H1 (cell line): ENCODE measurements at regions not wholly inside any gene's neighbourhood (a gene's known extent, or its start where the extent isn't known, plus 50 kb on each side); places are given as distances from the start of the nearest gene placed in this dataset.

ENCODE experiments used
- KDM5A ChIP-seq: fragments of 200-600 bp; IDR thresholded peaks from 2 replicates; pipeline ENCODE4 v1.7.1; 2012; ENCODE audit warnings: mild to moderate bottlenecking, low read length, inconsistent platforms, mixed read lengths
- MAFK ChIP-seq: IDR thresholded peaks from 2 replicates; pipeline ENCODE4 v1.6.1; 2012; ENCODE audit warnings: low read depth, mild to moderate bottlenecking, improper control_type of control experiment, low read length
- RNF2 ChIP-seq: fragments of 200-900, 300-1000 bp; sonication (generic); IDR thresholded peaks from 2 replicates; pipeline ENCODE4 v1.7.1; 2016; ENCODE audit warnings: borderline replicate concordance, low read depth, mild to moderate bottlenecking, antibody characterized with exemption, low read length; ENCODE audit not compliant: poor library complexity, severe bottlenecking; ENCODE audit errors: missing control alignments
- SIRT6 ChIP-seq: IDR thresholded peaks from one replicate; pipeline ENCODE4 v1.7.1; 2012; ENCODE audit warnings: low read length, inconsistent platforms
- SP4 ChIP-seq: IDR thresholded peaks from 2 replicates; pipeline ENCODE4 v1.6.1; 2012; ENCODE audit warnings: low read length, inconsistent platforms
- SRF ChIP-seq: IDR thresholded peaks from 2 replicates; pipeline ENCODE4 v1.6.1; 2011; ENCODE audit warnings: mild to moderate bottlenecking, low read depth, low read length, moderate library complexity
- TAF1 ChIP-seq: IDR thresholded peaks from 2 replicates; pipeline ENCODE4 v1.6.1; 2011; ENCODE audit warnings: mild to moderate bottlenecking, low read depth, low read length
- TEAD4 ChIP-seq: IDR thresholded peaks from 2 replicates; pipeline ENCODE4 v1.6.1; 2012; ENCODE audit warnings: low read depth, low read length, inconsistent platforms, mixed read lengths
- YY1 ChIP-seq: IDR thresholded peaks from 2 replicates; pipeline ENCODE4 v1.6.1; 2011; ENCODE audit warnings: low read depth, mild to moderate bottlenecking, low read length
- TF ChIP-seq, protein P1 (sequence below): fragments of 300-600 bp; sonication (generic); IDR thresholded peaks from 2 replicates; pipeline ENCODE4 v1.7.1; 2012; ENCODE audit warnings: low read length, moderate library complexity, mild to moderate bottlenecking, inconsistent platforms; ENCODE audit not compliant: insufficient replicate concordance

GRCh38 chr1:4319496-4319895 is 334.9 kb upstream of the AJAP1 start (continued):
- TF ChIP-seq, protein P1, sequence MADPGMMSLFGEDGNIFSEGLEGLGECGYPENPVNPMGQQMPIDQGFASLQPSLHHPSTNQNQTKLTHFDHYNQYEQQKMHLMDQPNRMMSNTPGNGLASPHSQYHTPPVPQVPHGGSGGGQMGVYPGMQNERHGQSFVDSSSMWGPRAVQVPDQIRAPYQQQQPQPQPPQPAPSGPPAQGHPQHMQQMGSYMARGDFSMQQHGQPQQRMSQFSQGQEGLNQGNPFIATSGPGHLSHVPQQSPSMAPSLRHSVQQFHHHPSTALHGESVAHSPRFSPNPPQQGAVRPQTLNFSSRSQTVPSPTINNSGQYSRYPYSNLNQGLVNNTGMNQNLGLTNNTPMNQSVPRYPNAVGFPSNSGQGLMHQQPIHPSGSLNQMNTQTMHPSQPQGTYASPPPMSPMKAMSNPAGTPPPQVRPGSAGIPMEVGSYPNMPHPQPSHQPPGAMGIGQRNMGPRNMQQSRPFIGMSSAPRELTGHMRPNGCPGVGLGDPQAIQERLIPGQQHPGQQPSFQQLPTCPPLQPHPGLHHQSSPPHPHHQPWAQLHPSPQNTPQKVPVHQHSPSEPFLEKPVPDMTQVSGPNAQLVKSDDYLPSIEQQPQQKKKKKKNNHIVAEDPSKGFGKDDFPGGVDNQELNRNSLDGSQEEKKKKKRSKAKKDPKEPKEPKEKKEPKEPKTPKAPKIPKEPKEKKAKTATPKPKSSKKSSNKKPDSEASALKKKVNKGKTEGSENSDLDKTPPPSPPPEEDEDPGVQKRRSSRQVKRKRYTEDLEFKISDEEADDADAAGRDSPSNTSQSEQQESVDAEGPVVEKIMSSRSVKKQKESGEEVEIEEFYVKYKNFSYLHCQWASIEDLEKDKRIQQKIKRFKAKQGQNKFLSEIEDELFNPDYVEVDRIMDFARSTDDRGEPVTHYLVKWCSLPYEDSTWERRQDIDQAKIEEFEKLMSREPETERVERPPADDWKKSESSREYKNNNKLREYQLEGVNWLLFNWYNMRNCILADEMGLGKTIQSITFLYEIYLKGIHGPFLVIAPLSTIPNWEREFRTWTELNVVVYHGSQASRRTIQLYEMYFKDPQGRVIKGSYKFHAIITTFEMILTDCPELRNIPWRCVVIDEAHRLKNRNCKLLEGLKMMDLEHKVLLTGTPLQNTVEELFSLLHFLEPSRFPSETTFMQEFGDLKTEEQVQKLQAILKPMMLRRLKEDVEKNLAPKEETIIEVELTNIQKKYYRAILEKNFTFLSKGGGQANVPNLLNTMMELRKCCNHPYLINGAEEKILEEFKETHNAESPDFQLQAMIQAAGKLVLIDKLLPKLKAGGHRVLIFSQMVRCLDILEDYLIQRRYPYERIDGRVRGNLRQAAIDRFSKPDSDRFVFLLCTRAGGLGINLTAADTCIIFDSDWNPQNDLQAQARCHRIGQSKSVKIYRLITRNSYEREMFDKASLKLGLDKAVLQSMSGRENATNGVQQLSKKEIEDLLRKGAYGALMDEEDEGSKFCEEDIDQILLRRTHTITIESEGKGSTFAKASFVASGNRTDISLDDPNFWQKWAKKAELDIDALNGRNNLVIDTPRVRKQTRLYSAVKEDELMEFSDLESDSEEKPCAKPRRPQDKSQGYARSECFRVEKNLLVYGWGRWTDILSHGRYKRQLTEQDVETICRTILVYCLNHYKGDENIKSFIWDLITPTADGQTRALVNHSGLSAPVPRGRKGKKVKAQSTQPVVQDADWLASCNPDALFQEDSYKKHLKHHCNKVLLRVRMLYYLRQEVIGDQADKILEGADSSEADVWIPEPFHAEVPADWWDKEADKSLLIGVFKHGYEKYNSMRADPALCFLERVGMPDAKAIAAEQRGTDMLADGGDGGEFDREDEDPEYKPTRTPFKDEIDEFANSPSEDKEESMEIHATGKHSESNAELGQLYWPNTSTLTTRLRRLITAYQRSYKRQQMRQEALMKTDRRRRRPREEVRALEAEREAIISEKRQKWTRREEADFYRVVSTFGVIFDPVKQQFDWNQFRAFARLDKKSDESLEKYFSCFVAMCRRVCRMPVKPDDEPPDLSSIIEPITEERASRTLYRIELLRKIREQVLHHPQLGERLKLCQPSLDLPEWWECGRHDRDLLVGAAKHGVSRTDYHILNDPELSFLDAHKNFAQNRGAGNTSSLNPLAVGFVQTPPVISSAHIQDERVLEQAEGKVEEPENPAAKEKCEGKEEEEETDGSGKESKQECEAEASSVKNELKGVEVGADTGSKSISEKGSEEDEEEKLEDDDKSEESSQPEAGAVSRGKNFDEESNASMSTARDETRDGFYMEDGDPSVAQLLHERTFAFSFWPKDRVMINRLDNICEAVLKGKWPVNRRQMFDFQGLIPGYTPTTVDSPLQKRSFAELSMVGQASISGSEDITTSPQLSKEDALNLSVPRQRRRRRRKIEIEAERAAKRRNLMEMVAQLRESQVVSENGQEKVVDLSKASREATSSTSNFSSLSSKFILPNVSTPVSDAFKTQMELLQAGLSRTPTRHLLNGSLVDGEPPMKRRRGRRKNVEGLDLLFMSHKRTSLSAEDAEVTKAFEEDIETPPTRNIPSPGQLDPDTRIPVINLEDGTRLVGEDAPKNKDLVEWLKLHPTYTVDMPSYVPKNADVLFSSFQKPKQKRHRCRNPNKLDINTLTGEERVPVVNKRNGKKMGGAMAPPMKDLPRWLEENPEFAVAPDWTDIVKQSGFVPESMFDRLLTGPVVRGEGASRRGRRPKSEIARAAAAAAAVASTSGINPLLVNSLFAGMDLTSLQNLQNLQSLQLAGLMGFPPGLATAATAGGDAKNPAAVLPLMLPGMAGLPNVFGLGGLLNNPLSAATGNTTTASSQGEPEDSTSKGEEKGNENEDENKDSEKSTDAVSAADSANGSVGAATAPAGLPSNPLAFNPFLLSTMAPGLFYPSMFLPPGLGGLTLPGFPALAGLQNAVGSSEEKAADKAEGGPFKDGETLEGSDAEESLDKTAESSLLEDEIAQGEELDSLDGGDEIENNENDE: no peak
- TF ChIP-seq MAFK: no peak
- TF ChIP-seq YY1: no peak
- TF ChIP-seq KDM5A: no peak
- TF ChIP-seq RNF2: no peak
- TF ChIP-seq SP4: no peak
- no peak for TF ChIP-seq TEAD4
- TF ChIP-seq TAF1: no peak
- no peak for TF ChIP-seq SRF
- TF ChIP-seq SIRT6: no peak
